Prostate gland (tissue), 2 donors: ENCODE measurements at regions not wholly inside any gene's neighbourhood (a gene's known extent, or its start where the extent isn't known, plus 50 kb on each side); places are given as distances from the start of the nearest gene placed in this dataset.

Experiments used
- DNase-seq: peaks from one replicate; pipeline ENCODE4 v3.0.0-alpha.2; 2019; ENCODE audit warnings: low spot score
- H3K27ac ChIP-seq, 2 donors: fragments of 200-600 bp; sonication (generic); 2 replicates each; pipeline ENCODE4 v1.5.1; 2017 to 2019
- H3K27me3 ChIP-seq: fragments of 200-600 bp; sonication (generic); replicated peaks from 2 replicates; pipeline ENCODE4 v1.5.1; 2019; ENCODE audit not compliant: insufficient read depth
- H3K36me3 ChIP-seq, 2 donors: fragments of 200-600 bp; sonication (generic); 1 replicate in 1 of 2; 2 replicates in 1 of 2; pipeline versions ENCODE4 v1.5.1 to v1.8.1; 2017 to 2019
- H3K4me1 ChIP-seq: fragments of 200-600 bp; sonication (generic); replicated peaks from 2 replicates; pipeline ENCODE4 v1.5.1; 2019
- H3K4me3 ChIP-seq, 2 donors: fragments of 200-600 bp; sonication (generic); 2 replicates each; pipeline ENCODE4 v1.5.1; 2017 to 2019
- H3K9me3 ChIP-seq: fragments of 200-600 bp; sonication (generic); 2 replicates; pipeline ENCODE4 v1.5.1; 2017
- POLR2A ChIP-seq: fragments of 450-650 bp; IDR thresholded peaks from one replicate; pipeline ENCODE4 v1.6.1; 2016; ENCODE audit warnings: antibody characterized with exemption, mild to moderate bottlenecking
- POLR2AphosphoS5 ChIP-seq: sonication (generic); formaldehyde crosslinking; IDR thresholded peaks from one replicate; pipeline ENCODE4 v1.6.1; 2017; ENCODE audit warnings: antibody characterized with exemption
- WGBS: methylation state at CpG from one replicate; pipeline ENCODE4 v1.1.5; 2018; 5-methylcytosine and 5-hydroxymethylcytosine counted together
- intact Hi-C: fragments of 100-400 bp; cut with DNase I; formaldehyde crosslinking; loops from one replicate; pipeline ENCODE4 v1.14.2; 2022
- TF ChIP-seq, protein P1 (sequence below), 4 experiments: fragments of 200-600 bp in 2 of 4; fragments of 450-650 bp in 2 of 4; sonication (generic) in 2 of 4; IDR thresholded peaks; 1 replicate in 3 of 4; 2 replicates in 1 of 4; pipeline ENCODE4 v1.5.1; 2016 to 2019; ENCODE audit warnings: antibody characterized with exemption in 4 of 4, mild to moderate bottlenecking in 2 of 4, moderate library complexity in 2 of 4

DNA sequence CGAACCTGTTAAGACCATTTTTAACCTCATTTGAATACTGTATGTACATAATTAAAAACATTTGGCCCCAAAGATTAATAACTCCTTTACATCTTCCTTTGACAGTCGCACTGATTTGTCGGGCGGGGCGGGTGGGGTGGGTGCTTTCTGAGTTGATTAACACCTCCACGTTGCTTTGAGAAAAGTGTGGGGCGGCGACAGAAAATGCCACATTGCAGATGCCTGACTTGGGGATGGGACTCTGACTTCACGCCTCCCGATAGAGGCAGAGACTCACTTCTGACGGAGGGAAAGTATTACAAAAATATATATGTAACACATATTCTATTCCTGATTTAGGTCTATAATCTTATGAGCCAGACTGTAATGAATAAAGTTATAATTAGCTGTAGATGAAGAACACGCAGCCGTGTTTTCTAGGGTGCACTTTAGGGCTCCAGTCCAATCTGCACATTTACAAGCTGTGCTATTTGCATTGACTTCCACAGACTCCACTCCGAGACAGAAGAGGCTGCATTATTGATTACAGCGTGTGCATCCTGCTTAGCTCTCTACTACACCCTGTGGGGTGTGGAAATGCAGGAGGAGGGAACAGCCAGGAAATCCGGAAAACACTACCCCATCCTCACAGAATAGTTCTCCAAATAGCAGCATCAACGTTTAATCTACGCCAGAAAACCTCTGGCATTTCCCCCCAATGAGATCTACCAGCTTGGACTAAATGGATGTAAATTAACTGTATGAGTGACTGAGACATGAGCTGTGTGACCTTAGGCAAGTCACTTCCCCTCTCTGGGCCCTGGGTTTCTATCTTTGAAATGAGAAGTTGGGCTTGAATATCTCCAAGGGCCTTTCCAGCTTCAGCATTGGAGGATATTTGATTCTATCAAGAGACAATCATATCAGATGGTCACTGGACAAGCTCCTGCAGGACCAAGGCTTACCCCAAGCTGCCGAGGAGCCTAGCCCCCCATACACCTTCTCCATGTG is 308.0 kb downstream of the RRAGC start:
- Histone ChIP-seq H3K27me3 (no peaks in the 10 kb centered on the region), H3K36me3 (no peaks in the 10 kb centered on the region), H3K4me3 (no peak overlapping the region), H3K4me1 (no peaks in the 10 kb centered on the region), H3K27ac (no peak overlapping the region), H3K9me3 (no peaks in the 10 kb centered on the region)
- WGBS = 79% methylated on average over 19 of the region's 19 CpGs
- TF ChIP-seq POLR2A = no peak
- TF ChIP-seq, protein P1, sequence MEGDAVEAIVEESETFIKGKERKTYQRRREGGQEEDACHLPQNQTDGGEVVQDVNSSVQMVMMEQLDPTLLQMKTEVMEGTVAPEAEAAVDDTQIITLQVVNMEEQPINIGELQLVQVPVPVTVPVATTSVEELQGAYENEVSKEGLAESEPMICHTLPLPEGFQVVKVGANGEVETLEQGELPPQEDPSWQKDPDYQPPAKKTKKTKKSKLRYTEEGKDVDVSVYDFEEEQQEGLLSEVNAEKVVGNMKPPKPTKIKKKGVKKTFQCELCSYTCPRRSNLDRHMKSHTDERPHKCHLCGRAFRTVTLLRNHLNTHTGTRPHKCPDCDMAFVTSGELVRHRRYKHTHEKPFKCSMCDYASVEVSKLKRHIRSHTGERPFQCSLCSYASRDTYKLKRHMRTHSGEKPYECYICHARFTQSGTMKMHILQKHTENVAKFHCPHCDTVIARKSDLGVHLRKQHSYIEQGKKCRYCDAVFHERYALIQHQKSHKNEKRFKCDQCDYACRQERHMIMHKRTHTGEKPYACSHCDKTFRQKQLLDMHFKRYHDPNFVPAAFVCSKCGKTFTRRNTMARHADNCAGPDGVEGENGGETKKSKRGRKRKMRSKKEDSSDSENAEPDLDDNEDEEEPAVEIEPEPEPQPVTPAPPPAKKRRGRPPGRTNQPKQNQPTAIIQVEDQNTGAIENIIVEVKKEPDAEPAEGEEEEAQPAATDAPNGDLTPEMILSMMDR (IDR thresholded peaks at IDR 0.05) = no peak
- no peak for TF ChIP-seq POLR2AphosphoS5
- intact Hi-C loops = no loop called here
- no peak for DNase-seq

DNA sequence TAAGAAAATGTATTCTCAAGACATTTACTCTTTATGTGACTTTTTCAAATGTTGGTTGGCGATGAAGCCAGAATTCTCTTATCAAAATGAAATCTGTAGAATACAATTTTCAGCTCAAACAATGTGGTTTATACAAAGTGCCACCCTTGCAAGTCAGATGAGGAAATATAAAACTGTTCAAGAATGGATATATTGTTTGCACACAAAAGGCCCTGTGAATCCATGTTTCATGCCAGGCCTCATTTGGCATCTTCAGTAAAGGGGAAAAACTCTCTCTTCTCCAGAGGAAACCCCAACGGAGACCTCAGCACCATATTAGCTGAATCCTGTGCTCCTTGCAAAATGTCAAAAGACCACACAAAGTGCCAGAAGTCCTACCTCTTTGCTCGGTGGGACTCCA is 310.4 kb downstream of the RRAGC start:
- intact Hi-C loops = no loop called here
- WGBS = 36% methylated on average over 3 of the region's 3 CpGs
- no peaks in the 10 kb centered on the region for H3K4me1 ChIP-seq
- H3K36me3 ChIP-seq = no peaks in the 10 kb centered on the region
- no peaks in the 10 kb centered on the region for H3K27me3 ChIP-seq
- no peak overlapping the region for H3K4me3 ChIP-seq
- DNase-seq = no peak
- H3K9me3 ChIP-seq = no peaks in the 10 kb centered on the region
- H3K27ac ChIP-seq = no peak overlapping the region
- TF ChIP-seq POLR2AphosphoS5 = no peak
- no peak for TF ChIP-seq POLR2A
- TF ChIP-seq, protein P1 (IDR thresholded peaks at IDR 0.05) = no peak

DNA sequence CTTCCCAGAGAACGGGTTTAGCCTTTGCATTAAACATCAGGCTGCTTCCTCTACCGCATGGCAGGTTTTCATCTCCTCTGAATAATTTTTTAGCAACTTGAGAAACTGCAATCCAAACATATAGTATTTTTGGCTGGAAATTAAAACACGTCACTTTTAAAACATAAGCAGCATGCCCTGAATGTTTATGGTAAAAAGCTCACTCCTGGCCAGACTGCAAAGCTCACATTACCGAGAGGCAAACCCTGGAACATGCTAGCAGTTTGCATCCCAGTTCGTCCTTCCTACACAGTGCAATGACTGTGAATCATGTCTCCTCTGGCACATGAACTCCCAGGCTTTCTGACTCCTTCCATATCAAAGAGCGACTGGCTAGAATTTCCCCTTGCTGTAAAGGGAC is 312.3 kb downstream of the RRAGC start:
- H3K27me3 ChIP-seq = no peaks in the 10 kb centered on the region
- TF ChIP-seq, protein P1 (IDR thresholded peaks at IDR 0.05) = no peak
- TF ChIP-seq POLR2A (no peak), POLR2AphosphoS5 (no peak)
- 69% methylated on average over 6 of the region's 6 CpGs for WGBS

DNA sequence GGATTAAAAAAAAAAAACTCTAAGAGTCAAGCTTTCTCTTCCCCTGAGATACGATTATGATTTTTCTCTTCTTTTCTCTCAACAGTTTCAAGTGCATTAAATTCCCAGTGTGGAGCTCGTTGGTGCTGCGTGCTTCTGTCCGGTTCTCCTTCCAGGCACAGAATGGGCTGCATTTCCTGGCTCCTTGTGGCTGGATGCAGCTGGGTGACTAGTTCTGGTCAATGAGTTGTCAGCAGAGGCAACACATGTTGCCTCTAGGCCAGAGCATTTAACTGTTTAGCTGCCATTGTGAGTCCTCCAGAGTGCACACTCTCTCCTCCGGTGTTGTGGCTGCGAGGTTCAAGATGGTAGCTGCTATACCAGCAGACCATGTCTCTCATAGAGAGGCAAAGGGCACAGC is 312.9 kb downstream of the RRAGC start:
- H3K27ac ChIP-seq = no peak overlapping the region
- no peaks in the 10 kb centered on the region for H3K36me3 ChIP-seq
- TF ChIP-seq POLR2AphosphoS5 (no peak), POLR2A (no peak)
- TF ChIP-seq, protein P1 (IDR thresholded peaks at IDR 0.05) = no peak
- WGBS = 74% methylated on average over 6 of the region's 6 CpGs
- intact Hi-C loops = no loop called here
- no peaks in the 10 kb centered on the region for H3K27me3 ChIP-seq
- no peaks in the 10 kb centered on the region for H3K4me1 ChIP-seq
- no peak overlapping the region for H3K4me3 ChIP-seq
- DNase-seq = no peak
- no peaks in the 10 kb centered on the region for H3K9me3 ChIP-seq

More for the DNA sequence above, 312.3 kb downstream of the RRAGC start:
- H3K4me3 ChIP-seq = no peak overlapping the region
- H3K4me1 ChIP-seq = no peaks in the 10 kb centered on the region
- no peak overlapping the region for H3K27ac ChIP-seq
- intact Hi-C loops = no loop called here
- no peak for DNase-seq
- H3K9me3 ChIP-seq = no peaks in the 10 kb centered on the region
- H3K36me3 ChIP-seq = no peaks in the 10 kb centered on the region

DNA sequence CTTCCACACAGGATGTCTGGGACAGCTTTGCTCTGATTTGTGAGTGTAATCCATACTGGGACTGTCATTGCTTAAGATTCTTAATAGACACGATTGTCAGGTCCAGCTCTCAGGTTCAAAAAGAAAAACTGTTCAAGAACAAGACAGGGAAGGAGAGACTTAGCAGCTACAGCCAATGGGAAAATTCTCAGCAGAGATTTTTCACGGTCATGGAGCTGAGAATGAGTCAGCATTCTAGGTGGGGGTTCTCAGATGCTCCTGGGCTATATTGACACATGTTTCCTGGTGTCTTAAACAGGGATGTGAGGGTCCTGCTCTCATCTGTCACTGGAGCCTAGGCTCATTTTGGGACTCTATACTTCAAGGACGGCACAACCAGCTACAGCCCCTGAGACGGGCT is 318.3 kb downstream of the RRAGC start:
- TF ChIP-seq POLR2A (no peak), POLR2AphosphoS5 (no peak)
- TF ChIP-seq, protein P1 (IDR thresholded peaks at IDR 0.05) = no peak
- Histone ChIP-seq H3K4me3 (no peak overlapping the region), H3K36me3 (no peaks in the 10 kb centered on the region), H3K27me3 (no peaks in the 10 kb centered on the region), H3K27ac (no peak overlapping the region), H3K9me3 (no peaks in the 10 kb centered on the region), H3K4me1 (no peaks in the 10 kb centered on the region)
- WGBS = 87% methylated on average over 4 of the region's 4 CpGs
- intact Hi-C loops = no loop called here
- no peak for DNase-seq
